Testis (tissue), 2 donors: ENCODE measurements at regions not wholly inside any gene's neighbourhood (a gene's known extent, or its start where the extent isn't known, plus 50 kb on each side); places are given as distances from the start of the nearest gene placed in this dataset.
"Not testable (repeated sequence)": the region's sequence is repeated elsewhere in the genome, so short reads cannot be mapped to it uniquely, and the experiment has no call there.

Experiments used
- DNase-seq: peaks from one replicate; pipeline ENCODE4 v3.0.0-alpha.2; 2019
- H3K27ac ChIP-seq, 2 donors: fragments of 200-600 bp; sonication (generic); one replicate each; pipeline ENCODE4 v1.5.1; 2019
- H3K27me3 ChIP-seq: fragments of 200-600 bp; sonication (generic); one replicate; pipeline ENCODE4 v1.5.1; 2019
- H3K36me3 ChIP-seq: fragments of 200-600 bp; sonication (generic); one replicate; pipeline ENCODE4 v1.5.1; 2017; ENCODE audit warnings: low read depth; ENCODE audit errors: missing control alignments
- H3K4me1 ChIP-seq: fragments of 200-600 bp; sonication (generic); one replicate; pipeline ENCODE4 v1.5.1; 2019
- H3K4me3 ChIP-seq, 2 donors: fragments of 200-600 bp; sonication (generic); one replicate each; pipeline ENCODE4 v1.5.1; 2017 to 2019
- H3K9me3 ChIP-seq: fragments of 200-600 bp; sonication (generic); one replicate; pipeline ENCODE4 v1.5.1; 2017
- CTCF ChIP-seq, 3 experiments: fragments of 450-650 bp in 2 of 3; fragments of 200-600 bp in 1 of 3; sonication (generic) in 1 of 3; IDR thresholded peaks; one replicate each; pipeline ENCODE4 v1.5.1; 2016 to 2019; ENCODE audit warnings: antibody characterized with exemption in 3 of 3, mild to moderate bottlenecking in 2 of 3, moderate library complexity in 1 of 3
- POLR2A ChIP-seq: fragments of 450-650 bp; IDR thresholded peaks from one replicate; pipeline ENCODE4 v1.6.1; 2017; ENCODE audit warnings: antibody characterized with exemption, mild to moderate bottlenecking, moderate library complexity
- WGBS, 2 donors: methylation state at CpG; one replicate each; pipeline ENCODE4 v1.1.5; 2018; 5-methylcytosine and 5-hydroxymethylcytosine counted together
- intact Hi-C: fragments of 100-400 bp; cut with DNase I; formaldehyde crosslinking; loops from one replicate; pipeline ENCODE4 v1.15.1; 2023; ENCODE audit warnings: low total_unique reads

DNA sequence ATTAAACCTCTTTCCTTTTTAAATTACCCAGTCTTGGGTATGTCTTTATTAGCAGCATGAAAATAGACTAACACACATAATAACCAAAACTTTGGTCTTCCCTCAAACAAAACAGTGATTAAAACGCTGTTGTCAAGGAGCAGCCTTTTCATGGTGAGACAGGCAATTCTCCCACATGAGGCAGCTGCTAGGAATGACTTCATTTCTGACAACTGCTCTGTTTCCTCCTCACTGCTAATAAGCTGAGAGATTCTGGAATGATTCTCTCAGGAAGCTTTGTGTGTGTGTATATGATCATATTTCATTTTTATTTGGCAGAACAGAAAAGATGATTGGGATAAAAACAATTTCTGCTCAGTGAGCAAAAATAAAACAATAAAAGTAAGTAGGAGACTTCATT lies 580.6 kb upstream of the ADAMTS9 start:
- H3K4me1 ChIP-seq = no peaks in the 10 kb centered on the region
- WGBS, 2 donors = 39 to 54% methylated on average over 1 of the region's 1 CpG
- H3K27me3 ChIP-seq = no peaks in the 10 kb centered on the region
- TF ChIP-seq POLR2A (no peak), CTCF (IDR thresholded peaks at IDR 0.05) (no peak)
- H3K4me3 ChIP-seq = no peak overlapping the region
- H3K36me3 ChIP-seq = no peaks in the 10 kb centered on the region
- H3K27ac ChIP-seq = no peak overlapping the region
- DNase-seq = no peak
- H3K9me3 ChIP-seq = no peaks in the 10 kb centered on the region
- intact Hi-C loops = no loop called here

- Histone ChIP-seq H3K27me3 (no peaks in the 10 kb centered on the region), H3K9me3 (no peaks in the 10 kb centered on the region), H3K27ac (no peak overlapping the region), H3K36me3 (no peaks in the 10 kb centered on the region), H3K4me1 (no peaks in the 10 kb centered on the region), H3K4me3 (no peak overlapping the region)
- TF ChIP-seq CTCF (IDR thresholded peaks at IDR 0.05) (no peak), POLR2A (no peak)
- intact Hi-C loops = no loop called here
- no peak for DNase-seq
- WGBS, 2 donors = 68 to 83% methylated on average over 4 of the region's 4 CpGs
Observed at GRCh38 chr3:65265942-65266590, 578.3 kb upstream of the ADAMTS9 start.

DNA sequence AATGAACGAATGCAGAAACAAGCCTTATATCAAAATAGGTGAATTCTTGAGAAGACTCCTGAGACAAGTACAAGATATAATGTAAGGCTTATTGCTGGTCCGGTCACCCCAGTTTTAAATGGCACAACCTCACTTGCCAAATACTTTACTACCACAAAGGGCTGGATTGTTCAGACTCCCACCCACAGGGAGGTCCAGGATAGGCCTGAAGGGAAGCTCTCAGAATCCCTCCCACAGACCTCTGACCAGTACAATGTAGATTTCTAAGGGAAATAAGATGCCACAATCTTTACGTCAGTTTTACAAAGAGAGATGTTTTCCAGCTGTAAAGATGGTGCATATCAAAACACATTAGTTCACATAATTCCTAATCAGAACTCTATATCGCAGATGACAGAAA lies 577.7 kb upstream of the ADAMTS9 start:
- no peak for DNase-seq
- Histone ChIP-seq H3K4me1 (no peaks in the 10 kb centered on the region), H3K36me3 (no peaks in the 10 kb centered on the region), H3K4me3 (no peak overlapping the region), H3K27ac (no peak overlapping the region), H3K27me3 (no peaks in the 10 kb centered on the region), H3K9me3 (no peaks in the 10 kb centered on the region)
- TF ChIP-seq POLR2A (no peak), CTCF (IDR thresholded peaks at IDR 0.05) (no peak)
- 86 to 92% methylated on average over 4 of the region's 4 CpGs for WGBS, 2 donors
- intact Hi-C loops = no loop called here

DNA sequence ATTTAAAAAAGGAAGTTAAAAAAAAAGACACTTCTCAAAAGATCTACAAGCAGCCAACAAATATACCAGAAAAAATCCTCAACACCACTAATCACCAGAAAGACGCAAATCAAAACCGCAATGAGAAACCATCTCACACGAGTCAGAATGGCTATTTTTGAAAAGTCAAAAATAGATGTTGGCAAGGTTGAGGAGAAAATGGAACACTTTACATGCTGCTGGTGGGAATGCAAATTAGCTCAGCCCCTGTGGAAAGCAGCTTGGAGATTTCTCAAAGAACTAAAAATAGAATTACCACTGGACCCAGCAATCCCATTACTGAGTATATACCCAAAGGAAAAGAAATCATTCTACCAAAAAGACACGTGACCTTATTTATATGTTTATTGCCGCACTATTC lies 574.7 kb upstream of the ADAMTS9 start:
- no peaks in the 10 kb centered on the region for H3K36me3 ChIP-seq
- DNase-seq = no peak
- TF ChIP-seq CTCF (IDR thresholded peaks at IDR 0.05) (no peak), POLR2A (no peak)
- H3K27me3 ChIP-seq = no peaks in the 10 kb centered on the region
- H3K27ac ChIP-seq = no peak overlapping the region
- H3K9me3 ChIP-seq = no peaks in the 10 kb centered on the region
- no peak overlapping the region for H3K4me3 ChIP-seq
- WGBS, 2 donors = 67 to 80% methylated on average over 5 of the region's 5 CpGs
- no peaks in the 10 kb centered on the region for H3K4me1 ChIP-seq
- intact Hi-C loops = no loop called here

GRCh38 chr3:65259946-65260345 lies 572.1 kb upstream of the ADAMTS9 start:
- no peak overlapping the region for H3K27ac ChIP-seq
- intact Hi-C loops = no loop called here
- H3K36me3 ChIP-seq = no peaks in the 10 kb centered on the region
- no peak overlapping the region for H3K4me3 ChIP-seq
- no peaks in the 10 kb centered on the region for H3K27me3 ChIP-seq
- H3K9me3 ChIP-seq = no peaks in the 10 kb centered on the region
- TF ChIP-seq CTCF (IDR thresholded peaks at IDR 0.05) (no peak), POLR2A (no peak)
- H3K4me1 ChIP-seq = no peaks in the 10 kb centered on the region
- DNase-seq = no peak
- 22 to 100% methylated on average over 1 of the region's 1 CpG for WGBS, 2 donors

- DNase-seq, H3K9me3 ChIP-seq, H3K27ac ChIP-seq, H3K4me3 ChIP-seq, H3K36me3 ChIP-seq, H3K4me1 ChIP-seq, H3K27me3 ChIP-seq, intact Hi-C loops: not testable (repeated sequence)
- WGBS, 2 donors = 92 to 94% methylated on average over 3 of the region's 3 CpGs
Observed at GRCh38 chr3:65252914-65253313, 565.1 kb upstream of the ADAMTS9 start.
